CD4-positive, alpha-beta T cell (primary cell): ENCODE measurements at regions not wholly inside any gene's neighbourhood (a gene's known extent, or its start where the extent isn't known, plus 50 kb on each side); places are given as distances from the start of the nearest gene placed in this dataset.

Experiments
- ATAC-seq: fragments of 200-7000 bp; cut with Tn5 transposase; one replicate; pipeline ENCODE4 v1.10.0; 2022; ENCODE audit warnings: mild to moderate bottlenecking; ENCODE audit not compliant: poor library complexity
- CTCF ChIA-PET: fragments of 350-600 bp; sonication (Branson Sonifier 250); formaldehyde crosslinking; loops from one replicate; lab custom pipeline; 2021; ENCODE audit warnings: antibody characterized with exemption, inconsistent platforms; lab: Charles Lee
- POLR2A ChIA-PET: fragments of 350-600 bp; sonication (Branson Sonifier 250); formaldehyde crosslinking; loops from one replicate; lab custom pipeline; 2021; ENCODE audit warnings: antibody characterized with exemption, inconsistent platforms; lab: Charles Lee
- DNase-seq, 14 experiments: peaks; one replicate each; pipeline ENCODE4 v3.0.0-alpha.2; 2013 to 2020; ENCODE audit warnings: mixed read lengths in 2 of 14
- H3K27ac ChIP-seq, 2 donors: one replicate each; pipeline versions ENCODE4 v1.5.1 to v1.7.0; 2013; ENCODE audit warnings: low read length in 2 of 2, low read depth in 1 of 2, mild to moderate bottlenecking in 1 of 2
- H3K27me3 ChIP-seq, 2 experiments: 1 replicate in 1 of 2; 2 replicates in 1 of 2; pipeline versions ENCODE4 v1.6.1 to v1.7.0; 2013; ENCODE audit warnings: low read length in 2 of 2, control low read depth in 1 of 2, mild to moderate bottlenecking in 1 of 2, moderate library complexity in 1 of 2; ENCODE audit not compliant: insufficient read depth in 2 of 2, control insufficient read depth in 1 of 2
- H3K36me3 ChIP-seq: one replicate; pipeline ENCODE4 v1.6.1; 2013; ENCODE audit warnings: low read length, control low read depth; ENCODE audit not compliant: insufficient read depth
- H3K4me1 ChIP-seq: one replicate; pipeline ENCODE4 v1.6.1; 2013; ENCODE audit warnings: low read length, control low read depth; ENCODE audit not compliant: insufficient read depth
- H3K4me3 ChIP-seq: one replicate; pipeline ENCODE4 v1.5.1; 2013; ENCODE audit warnings: mild to moderate bottlenecking, low read length, moderate library complexity
- H3K9me3 ChIP-seq, 2 experiments: 1 replicate in 1 of 2; 2 replicates in 1 of 2; pipeline versions ENCODE4 v1.6.1 to v1.7.0; 2013; ENCODE audit warnings: low read length in 2 of 2, mild to moderate bottlenecking in 2 of 2, control low read depth in 1 of 2, moderate library complexity in 1 of 2; ENCODE audit not compliant: control insufficient read depth in 1 of 2, insufficient read depth in 1 of 2
- H3K27ac Mint-ChIP-seq: one replicate; pipeline ENCODE4 v1.8.0; 2020; ENCODE audit warnings: mixed read lengths
- H3K27me3 Mint-ChIP-seq: one replicate; pipeline ENCODE4 v1.8.0; 2021; ENCODE audit warnings: mixed read lengths
- H3K36me3 Mint-ChIP-seq: one replicate; pipeline ENCODE4 v1.8.0; 2021; ENCODE audit warnings: low read depth, mixed read lengths
- H3K4me1 Mint-ChIP-seq: one replicate; pipeline ENCODE4 v1.8.0; 2021; ENCODE audit warnings: low read depth, mixed read lengths
- H3K4me3 Mint-ChIP-seq: one replicate; pipeline ENCODE4 v1.8.0; 2020; ENCODE audit warnings: mild to moderate bottlenecking, mixed read lengths
- H3K9me3 Mint-ChIP-seq: one replicate; pipeline ENCODE4 v1.8.0; 2020; ENCODE audit warnings: mixed read lengths
- CTCF ChIP-seq: fragments of 200-600 bp; IDR thresholded peaks from one replicate; pipeline ENCODE4 v1.8.0; 2022; ENCODE audit warnings: antibody characterized with exemption, mild to moderate bottlenecking
- intact Hi-C, 2 experiments: fragments of 100-400 bp; cut with DNase I in 1 of 2; cut with micrococcal nuclease in 1 of 2; formaldehyde crosslinking; loops; one replicate each; pipeline versions ENCODE4 v1.15.1 to v1.9.0; 2023 to 2025; cut with DNase I, micrococcal nuclease

- intact Hi-C loops, result no loop called here
- no peaks in the 10 kb centered on the region for H3K27me3 ChIP-seq
- H3K27ac Mint-ChIP-seq, result no peak overlapping the region
- no peaks in the 10 kb centered on the region for H3K36me3 ChIP-seq
- H3K9me3 ChIP-seq, result no peaks in the 10 kb centered on the region
- H3K4me3 ChIP-seq, result no peak overlapping the region
- no peak overlapping the region for H3K4me3 Mint-ChIP-seq
- H3K27ac ChIP-seq, result no peak overlapping the region
- H3K4me1 Mint-ChIP-seq, result no peaks in the 10 kb centered on the region
- no peaks in the 10 kb centered on the region for H3K4me1 ChIP-seq
- DNase-seq (no peak), ATAC-seq (no peak)
- TF ChIP-seq CTCF, result no peak
- no peaks in the 10 kb centered on the region for H3K36me3 Mint-ChIP-seq
- CTCF ChIA-PET, result no interaction called here
- peaks cover 3% of the 10 kb centered on the region for H3K27me3 Mint-ChIP-seq
- POLR2A ChIA-PET, result no interaction called here
- H3K9me3 Mint-ChIP-seq, result peaks cover 4% of the 10 kb centered on the region
These were observed 160.1 kb upstream of the ACTBL2 start for GRCh38 chr5:57642698-57643097.

- Mint-ChIP-seq H3K4me1 (no peaks in the 10 kb centered on the region), H3K27me3 (no peaks in the 10 kb centered on the region), H3K27ac (no peak overlapping the region), H3K9me3 (no peaks in the 10 kb centered on the region), H3K4me3 (no peak overlapping the region), H3K36me3 (no peaks in the 10 kb centered on the region)
- no peaks in the 10 kb centered on the region for H3K9me3 ChIP-seq
- ChIA-PET CTCF (no interaction called here), POLR2A (no interaction called here)
- TF ChIP-seq CTCF, result no peak
- intact Hi-C loops, result no loop called here
- H3K36me3 ChIP-seq, result no peaks in the 10 kb centered on the region
- H3K27ac ChIP-seq, result no peak overlapping the region
- no peak overlapping the region for H3K4me3 ChIP-seq
- no peaks in the 10 kb centered on the region for H3K27me3 ChIP-seq
- ATAC-seq (no peak), DNase-seq (no peak)
- H3K4me1 ChIP-seq, result no peaks in the 10 kb centered on the region
These were observed 159.5 kb upstream of the ACTBL2 start for GRCh38 chr5:57642066-57642465.

- TF ChIP-seq CTCF, result no peak
- Histone ChIP-seq H3K27me3 (no peaks in the 10 kb centered on the region), H3K4me1 (no peaks in the 10 kb centered on the region), H3K36me3 (no peaks in the 10 kb centered on the region), H3K27ac (no peak overlapping the region), H3K4me3 (no peak overlapping the region), H3K9me3 (no peaks in the 10 kb centered on the region)
- no peaks in the 10 kb centered on the region for H3K36me3 Mint-ChIP-seq
- H3K9me3 Mint-ChIP-seq, result peaks cover under 1% of the 10 kb centered on the region
- ChIA-PET POLR2A (no interaction called here), CTCF (no interaction called here)
- H3K27ac Mint-ChIP-seq, result no peak overlapping the region
- H3K4me1 Mint-ChIP-seq, result no peaks in the 10 kb centered on the region
- no peak overlapping the region for H3K4me3 Mint-ChIP-seq
- no peaks in the 10 kb centered on the region for H3K27me3 Mint-ChIP-seq
- ATAC-seq, result no peak
- no peak for DNase-seq
- intact Hi-C loops, result no loop called here
These were observed 152.7 kb upstream of the ACTBL2 start for GRCh38 chr5:57635146-57635777.
